Heart left ventricle (tissue), 13 donors: ENCODE measurements at regions not wholly inside any gene's neighbourhood (a gene's known extent, or its start where the extent isn't known, plus 50 kb on each side); places are given as distances from the start of the nearest gene placed in this dataset.

Experiments used
- CTCF ChIP-seq, 12 donors: fragments of 200-600 bp; sonication (generic) in 4 of 12; IDR thresholded peaks; one replicate each; pipeline versions ENCODE4 v1.5.0 to v1.8.0; 2018 to 2022; ENCODE audit warnings: antibody characterized with exemption in 12 of 12, mild to moderate bottlenecking in 5 of 12
- POLR2A ChIP-seq, 2 donors: fragments of 450-650 bp; IDR thresholded peaks; one replicate each; pipeline ENCODE4 v1.6.1; 2017; ENCODE audit warnings: antibody characterized with exemption in 2 of 2, mild to moderate bottlenecking in 2 of 2, moderate library complexity in 2 of 2
- donor health status: ischemic (EF 13 %, LVEDD 7.1; RV severe dilation, severe dysfunction).
- donor health status: DM: no; HTN: yes; CAD: no.
- donor health status: DM: no; HTN: no; CAD: no.
- donor health status: ischemic (EF 25% LVEDD 6.9; RV normal size, moderate dysfunction).
- donor health status: ischemic (EF 25% LVEDD 5.7; RV mildly dilated, moderate dysfunction).
- donor health status: ischemic (EF 35%, LVEDD 5.7; RV mildly dilated, moderate dysfunction).
- donor health status: nonischemic (EF 11% LVEDD 7.7; RV severe dilation, severe dysfunction).
- donor health status: DM: yes; HTN: yes; CAD: no.
- donor health status: PGD.
- donor health status: ischemic (EF 29% LVEDD 5.4; RV normal size, mild dysfunction).
- donor health status: nonischemic (EF 23%, LVEDD 6.1; RV moderate dilation, normal function).

GRCh38 chr11:91158891-91159537 is 936.2 kb upstream of the CHORDC1 start:
- TF ChIP-seq CTCF (IDR thresholded peaks at IDR 0.05) (no peak), POLR2A (IDR thresholded peaks at IDR 0.05) (no peak)
